K562 (cell line): ENCODE measurements at regions not wholly inside any gene's neighbourhood (a gene's known extent, or its start where the extent isn't known, plus 50 kb on each side); places are given as distances from the start of the nearest gene placed in this dataset.

Experiments used
- ATAC-seq: fragments of 200-7000 bp; cut with Tn5 transposase; 3 replicates; pipeline ENCODE4 v1.9.1; 2020; ENCODE audit warnings: moderate library complexity
- BruUV-seq: library from RNA; stranded (reverse); fragments of 400-500 nt; replicated peaks from 2 replicates; lab custom pipeline; 2021; lab: Mats Ljungman, UMichigan
- CTCF ChIA-PET: fragments of 300-600 bp; formaldehyde crosslinking; extraction: SDS; loops from one replicate; lab custom pipeline; 2021; ENCODE audit warnings: low intra/inter-chr PET ratio; lab: Yijun Ruan, JAX
- POLR2A ChIA-PET: fragments of 300-600, 350-650 bp; sonication (Branson Sonifier 250); formaldehyde crosslinking; extraction: SDS; loops from one replicate; lab custom pipeline; 2021; ENCODE audit warnings: antibody characterized with exemption, inconsistent platforms; lab: Yijun Ruan, JAX
- DNase-seq, 4 experiments: peaks; one replicate each; pipeline versions ENCODE4 v3.0.0 to v3.0.0-alpha.2; 2011 to 2018; ENCODE audit warnings: low spot score in 3 of 4, mixed read lengths in 3 of 4; ENCODE audit errors: extremely low read depth in 1 of 4
- FAIRE-seq: peaks from 2 replicates; lab custom pipeline; 2011; peaks lifted over from hg19 to GRCh38; lab: Jason Lieb, UNC
- H2AFZ ChIP-seq: 2 replicates; pipeline ENCODE4 v1.6.0; 2011; ENCODE audit warnings: low read depth, low read length, control low read depth, inconsistent platforms
- H3K27ac ChIP-seq: fragments of 200-600 bp; 3 replicates; pipeline ENCODE4 v1.8.0; 2011; ENCODE audit warnings: low read depth, mild to moderate bottlenecking, control low read depth, inconsistent platforms, low read length, moderate library complexity, mixed read lengths; ENCODE audit errors: extremely low read depth
- H3K27me3 ChIP-seq, 2 experiments: fragments of 300-600 bp in 1 of 2; 2 replicates in 1 of 2; 3 replicates in 1 of 2; pipeline versions ENCODE4 v1.6.0 to v1.8.0; 2011; ENCODE audit warnings: inconsistent platforms in 2 of 2, low read length in 2 of 2, mild to moderate bottlenecking in 1 of 2, mixed read lengths in 1 of 2, moderate library complexity in 1 of 2; ENCODE audit not compliant: control insufficient read depth in 2 of 2, insufficient read depth in 2 of 2
- H3K36me3 ChIP-seq: fragments of 300-600 bp; 3 replicates; pipeline ENCODE4 v1.8.0; 2011; ENCODE audit warnings: mild to moderate bottlenecking, low read length, inconsistent platforms; ENCODE audit not compliant: control insufficient read depth, insufficient read depth
- H3K4me1 ChIP-seq, 2 experiments: fragments of 200-600 bp in 1 of 2; replicated peaks in 1 of 2; 2 replicates in 1 of 2; 3 replicates in 1 of 2; pipeline versions ENCODE4 v1.5.1 to v1.8.0; 2011; ENCODE audit warnings: inconsistent platforms in 2 of 2, low read length in 2 of 2, mild to moderate bottlenecking in 1 of 2, mixed read lengths in 1 of 2, moderate library complexity in 1 of 2; ENCODE audit not compliant: control insufficient read depth in 2 of 2, insufficient read depth in 2 of 2
- H3K4me2 ChIP-seq: 2 replicates; pipeline ENCODE4 v1.6.1; 2011; ENCODE audit warnings: low read length, control low read depth, inconsistent platforms, mixed read lengths; ENCODE audit not compliant: insufficient read depth
- H3K4me3 ChIP-seq: fragments of 200-600 bp; sonication (generic), shearing (Covaris generic); 2 replicates; pipeline ENCODE4 v1.5.1; 2016; ENCODE audit warnings: control low read depth, inconsistent platforms
- H3K79me2 ChIP-seq: fragments of 200-600 bp; 3 replicates; pipeline ENCODE4 v1.8.0; 2011; ENCODE audit warnings: low read length, inconsistent platforms; ENCODE audit not compliant: control insufficient read depth, insufficient read depth
- H3K9ac ChIP-seq, 2 experiments: 2 replicates each; pipeline versions ENCODE4 v1.6.0 to v1.6.1; 2011; ENCODE audit warnings: low read depth in 2 of 2, low read length in 2 of 2, control low read depth in 1 of 2, inconsistent platforms in 1 of 2, mild to moderate bottlenecking in 1 of 2, mixed read lengths in 1 of 2; ENCODE audit not compliant: insufficient read depth in 1 of 2
- H3K9me1 ChIP-seq: one replicate; pipeline ENCODE4 v1.6.0; 2011; ENCODE audit warnings: inconsistent platforms, mild to moderate bottlenecking, low read length, moderate library complexity; ENCODE audit not compliant: control insufficient read depth, insufficient read depth
- H3K9me3 ChIP-seq: replicated peaks from 2 replicates; pipeline ENCODE4 v1.5.1; 2011; ENCODE audit warnings: low read depth, low read length, inconsistent platforms; ENCODE audit not compliant: control insufficient read depth, insufficient read depth
- H4K20me1 ChIP-seq: replicated peaks from 2 replicates; pipeline ENCODE4 v1.6.1; 2011; ENCODE audit warnings: low read length, inconsistent platforms, mixed read lengths; ENCODE audit not compliant: control insufficient read depth, insufficient read depth
- RBM15 ChIP-seq: fragments of 200-400 bp; formaldehyde crosslinking; IDR thresholded peaks from 2 replicates; pipeline ENCODE4 v1.6.1; 2018; ENCODE audit warnings: mild to moderate bottlenecking, low read length, moderate library complexity; ENCODE audit not compliant: insufficient read depth
- RUNX1 ChIP-seq: sonication (generic); IDR thresholded peaks from 2 replicates; pipeline ENCODE4 v1.6.1; 2016; ENCODE audit warnings: antibody characterized with exemption, low read depth
- ZHX1 ChIP-seq: fragments of 150-350 bp; conservative IDR thresholded peaks from 2 replicates; pipeline ENCODE4 v1.6.1; 2014; ENCODE audit warnings: low read length
- WGBS: fragments of 100-300 bp; shearing (Covaris generic); methylation state at CpG from one replicate; pipeline ENCODE4 v1.1.6; 2016; ENCODE audit warnings: low coverage, mixed read lengths; ENCODE audit not compliant: insufficient coverage; ENCODE audit errors: missing lambda C conversion rate; 5-methylcytosine and 5-hydroxymethylcytosine counted together
- in situ Hi-C: fragments of 300-500 bp; cut with MboI; formaldehyde crosslinking; loops from 4 replicates; pipeline ENCODE4 v1.15.0; 2018; ENCODE audit warnings: inconsistent platforms, mixed read lengths
- intact Hi-C: fragments of 100-400 bp; cut with micrococcal nuclease; formaldehyde crosslinking; loops from 2 replicates; pipeline ENCODE4 v1.14.2; 2022

- WGBS = 0% methylated on average over 2 of the region's 4 CpGs
- CTCF ChIA-PET = no interaction called here
These were observed 267.6 kb upstream of the SALL3 start for GRCh38 chr18:78711971-78712370.

More at GRCh38 chr18:78711971-78712370, 267.6 kb upstream of the SALL3 start:
- intact Hi-C loops = no loop called here
- Histone ChIP-seq H3K4me2 (no peak overlapping the region), H3K36me3 (no peaks in the 10 kb centered on the region), H3K79me2 (no peaks in the 10 kb centered on the region), H3K9ac (no peak overlapping the region), H3K4me1 (no peaks in the 10 kb centered on the region), H3K27ac (no peak overlapping the region), H2AFZ (no peak overlapping the region), H3K9me3 (no peaks in the 10 kb centered on the region), H4K20me1 (no peaks in the 10 kb centered on the region), H3K27me3 (peaks cover 0 to 7% of the 10 kb centered on the region in 2 experiments; a peak in 2 of 5 replicates), H3K4me3 (no peak overlapping the region), H3K9me1 (no peaks in the 10 kb centered on the region)
- in situ Hi-C loops = no loop called here
- no TSS peak for BruUV-seq
- POLR2A ChIA-PET = no interaction called here
- ATAC-seq (no peak), FAIRE-seq (no peak), DNase-seq (no peak)
- TF ChIP-seq RBM15 (no peak), RUNX1 (no peak), ZHX1 (no peak)
